ENCODE measurements at regions not wholly inside any gene's neighbourhood (a gene's known extent, or its start where the extent isn't known, plus 50 kb on each side); places are given as distances from the start of the nearest gene placed in this dataset.

DNA sequence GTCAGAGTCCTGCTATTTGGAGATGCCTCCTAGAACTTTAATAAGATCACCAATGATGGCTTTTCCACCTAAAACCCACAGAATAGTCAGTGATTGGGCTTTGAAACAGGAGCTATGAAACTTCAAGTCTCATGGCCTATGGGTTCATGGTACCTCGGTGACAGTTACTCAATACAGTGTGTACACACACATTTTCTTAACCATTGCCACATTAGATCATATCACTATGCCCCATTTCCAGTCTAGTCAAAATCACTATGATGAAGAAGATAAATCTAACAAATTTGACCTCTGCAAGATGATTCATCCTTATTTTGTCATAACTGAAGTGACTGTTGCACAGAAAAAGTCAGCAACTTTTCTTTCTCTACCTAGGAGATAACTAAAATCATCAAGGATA is 86.8 kb upstream of the OR13F1 start:
- TF ChIP-seq, protein P1, sequence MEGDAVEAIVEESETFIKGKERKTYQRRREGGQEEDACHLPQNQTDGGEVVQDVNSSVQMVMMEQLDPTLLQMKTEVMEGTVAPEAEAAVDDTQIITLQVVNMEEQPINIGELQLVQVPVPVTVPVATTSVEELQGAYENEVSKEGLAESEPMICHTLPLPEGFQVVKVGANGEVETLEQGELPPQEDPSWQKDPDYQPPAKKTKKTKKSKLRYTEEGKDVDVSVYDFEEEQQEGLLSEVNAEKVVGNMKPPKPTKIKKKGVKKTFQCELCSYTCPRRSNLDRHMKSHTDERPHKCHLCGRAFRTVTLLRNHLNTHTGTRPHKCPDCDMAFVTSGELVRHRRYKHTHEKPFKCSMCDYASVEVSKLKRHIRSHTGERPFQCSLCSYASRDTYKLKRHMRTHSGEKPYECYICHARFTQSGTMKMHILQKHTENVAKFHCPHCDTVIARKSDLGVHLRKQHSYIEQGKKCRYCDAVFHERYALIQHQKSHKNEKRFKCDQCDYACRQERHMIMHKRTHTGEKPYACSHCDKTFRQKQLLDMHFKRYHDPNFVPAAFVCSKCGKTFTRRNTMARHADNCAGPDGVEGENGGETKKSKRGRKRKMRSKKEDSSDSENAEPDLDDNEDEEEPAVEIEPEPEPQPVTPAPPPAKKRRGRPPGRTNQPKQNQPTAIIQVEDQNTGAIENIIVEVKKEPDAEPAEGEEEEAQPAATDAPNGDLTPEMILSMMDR (IDR thresholded peaks at IDR 0.05), result no peak

DNA sequence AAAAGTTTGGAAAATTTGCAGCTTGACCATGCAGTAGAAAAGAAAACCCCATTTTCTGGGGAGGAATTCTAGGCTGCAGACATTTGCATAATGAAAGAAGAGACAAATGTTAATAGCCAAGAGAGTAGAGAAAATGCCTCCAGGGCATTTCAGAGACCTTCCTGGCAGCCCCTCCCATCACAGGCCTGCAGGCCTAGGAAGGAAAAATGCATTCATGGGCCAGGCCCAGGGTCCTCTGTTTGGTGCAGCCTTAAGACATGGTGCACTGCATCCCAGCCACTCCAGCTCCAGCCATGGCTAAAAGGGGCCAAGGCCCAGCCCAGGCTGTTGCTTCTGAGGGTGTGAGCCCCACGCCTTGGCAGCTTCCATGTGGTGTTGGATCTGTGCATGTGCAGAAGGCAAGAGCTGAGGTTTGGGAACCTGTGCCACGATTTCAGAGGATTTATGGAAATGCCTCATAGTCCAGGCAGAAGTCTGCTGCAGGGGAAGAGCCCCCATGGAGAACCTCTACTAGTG is 75.0 kb upstream of the OR13F1 start:
- TF ChIP-seq, protein P1 (IDR thresholded peaks at IDR 0.05), result no peak

GRCh38 chr9:104435059-104435458 is 69.0 kb upstream of the OR13F1 start:
- TF ChIP-seq, protein P1 (IDR thresholded peaks at IDR 0.05), result no peak

GRCh38 chr9:104448036-104448435 is 56.0 kb upstream of the OR13F1 start:
- TF ChIP-seq, protein P1 (IDR thresholded peaks at IDR 0.05), result no peak
